ENCODE measurements at regions not wholly inside any gene's neighbourhood (a gene's known extent, or its start where the extent isn't known, plus 50 kb on each side); places are given as distances from the start of the nearest gene placed in this dataset.

DNA sequence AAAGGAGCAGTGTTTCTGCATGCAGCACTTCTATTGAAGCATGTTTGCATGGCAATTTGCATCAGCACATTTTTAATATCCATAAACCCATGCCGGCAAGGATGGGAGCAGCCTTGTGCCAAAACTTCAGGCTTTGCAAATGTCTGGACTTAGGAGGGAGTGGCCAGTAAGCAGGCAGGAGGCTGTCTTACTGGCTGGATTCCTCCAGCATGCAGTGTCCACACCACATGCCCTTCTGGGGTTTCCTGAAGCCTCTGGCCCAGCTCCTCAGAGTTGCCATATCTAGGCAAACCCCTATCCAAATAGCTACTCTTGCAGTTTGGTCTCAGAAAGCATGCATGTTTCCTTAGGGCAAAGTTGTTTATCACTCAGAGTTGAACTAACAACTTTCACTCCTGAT is 139.1 kb upstream of the MRPS22 start:
- ChIA-PET POLR2A (no interaction called here), CTCF (no interaction called here)
- no peak for DNase-seq (ENCODE audit: low read depth, low spot score)
- TF ChIP-seq, protein P1, sequence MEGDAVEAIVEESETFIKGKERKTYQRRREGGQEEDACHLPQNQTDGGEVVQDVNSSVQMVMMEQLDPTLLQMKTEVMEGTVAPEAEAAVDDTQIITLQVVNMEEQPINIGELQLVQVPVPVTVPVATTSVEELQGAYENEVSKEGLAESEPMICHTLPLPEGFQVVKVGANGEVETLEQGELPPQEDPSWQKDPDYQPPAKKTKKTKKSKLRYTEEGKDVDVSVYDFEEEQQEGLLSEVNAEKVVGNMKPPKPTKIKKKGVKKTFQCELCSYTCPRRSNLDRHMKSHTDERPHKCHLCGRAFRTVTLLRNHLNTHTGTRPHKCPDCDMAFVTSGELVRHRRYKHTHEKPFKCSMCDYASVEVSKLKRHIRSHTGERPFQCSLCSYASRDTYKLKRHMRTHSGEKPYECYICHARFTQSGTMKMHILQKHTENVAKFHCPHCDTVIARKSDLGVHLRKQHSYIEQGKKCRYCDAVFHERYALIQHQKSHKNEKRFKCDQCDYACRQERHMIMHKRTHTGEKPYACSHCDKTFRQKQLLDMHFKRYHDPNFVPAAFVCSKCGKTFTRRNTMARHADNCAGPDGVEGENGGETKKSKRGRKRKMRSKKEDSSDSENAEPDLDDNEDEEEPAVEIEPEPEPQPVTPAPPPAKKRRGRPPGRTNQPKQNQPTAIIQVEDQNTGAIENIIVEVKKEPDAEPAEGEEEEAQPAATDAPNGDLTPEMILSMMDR (IDR thresholded peaks at IDR 0.05; ENCODE audit: insufficient read depth, low read length, missing control alignments), result no peak
- no peak overlapping the region for H3K4me3 ChIP-seq (ENCODE audit: low read depth, low read length)

DNA sequence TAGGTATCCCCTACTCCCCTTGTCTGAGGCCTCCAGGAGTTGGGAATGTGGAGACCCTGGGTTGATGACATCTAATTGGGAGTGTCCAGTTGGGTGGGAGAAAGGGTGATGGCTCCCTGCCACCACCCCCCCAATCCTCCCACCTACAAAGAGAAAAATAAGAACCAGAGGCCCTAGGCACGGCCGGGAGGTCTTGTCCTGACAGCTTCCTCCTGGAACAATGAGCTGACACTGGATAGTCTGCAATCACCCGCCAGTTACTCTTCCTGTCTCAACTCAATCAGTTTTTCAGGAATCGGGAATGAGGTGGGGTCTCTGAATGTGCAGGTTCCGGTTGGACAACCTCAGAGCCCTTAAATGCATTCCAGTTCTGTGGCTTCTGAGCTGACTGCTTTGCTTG is 129.9 kb upstream of the MRPS22 start:
- ChIA-PET POLR2A (no interaction called here), CTCF (no interaction called here)
- no peak overlapping the region for H3K4me3 ChIP-seq (ENCODE audit: low read depth, low read length)
- no peak for DNase-seq (ENCODE audit: low read depth, low spot score)
- TF ChIP-seq, protein P1 (IDR thresholded peaks at IDR 0.05; ENCODE audit: insufficient read depth, low read length, missing control alignments), result no peak

DNA sequence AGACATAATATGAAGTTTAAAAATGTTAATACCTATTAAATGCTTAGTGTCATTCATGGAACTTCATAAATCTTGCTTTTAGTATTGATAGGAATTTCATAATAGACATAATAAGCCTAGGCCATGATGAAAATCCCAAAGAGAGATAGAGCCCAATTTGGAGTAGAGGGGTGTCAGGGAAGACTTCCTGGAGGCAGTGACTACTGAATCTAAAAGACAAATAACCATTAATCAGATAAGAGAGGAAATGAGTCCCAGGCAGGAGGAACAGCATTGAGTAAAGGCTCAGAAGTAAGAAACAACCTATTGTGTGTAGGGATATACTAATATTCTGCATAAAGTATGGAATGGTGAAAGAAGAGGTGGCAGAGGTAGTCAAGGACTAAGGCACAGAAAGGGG is 126.9 kb upstream of the MRPS22 start:
- POLR2A ChIA-PET, result no interaction called here
- H3K4me3 ChIP-seq (ENCODE audit: low read depth, low read length), result no peak overlapping the region
- no peak for DNase-seq (ENCODE audit: low read depth, low spot score)
- CTCF ChIA-PET, result interaction anchor here (1.1 kb wide), 1 partner anchor 106 kb away, joined by 3 read pairs; no protein-coding TSS in a partner anchor
- TF ChIP-seq, protein P1 (IDR thresholded peaks at IDR 0.05; ENCODE audit: insufficient read depth, low read length, missing control alignments), result no peak

DNA sequence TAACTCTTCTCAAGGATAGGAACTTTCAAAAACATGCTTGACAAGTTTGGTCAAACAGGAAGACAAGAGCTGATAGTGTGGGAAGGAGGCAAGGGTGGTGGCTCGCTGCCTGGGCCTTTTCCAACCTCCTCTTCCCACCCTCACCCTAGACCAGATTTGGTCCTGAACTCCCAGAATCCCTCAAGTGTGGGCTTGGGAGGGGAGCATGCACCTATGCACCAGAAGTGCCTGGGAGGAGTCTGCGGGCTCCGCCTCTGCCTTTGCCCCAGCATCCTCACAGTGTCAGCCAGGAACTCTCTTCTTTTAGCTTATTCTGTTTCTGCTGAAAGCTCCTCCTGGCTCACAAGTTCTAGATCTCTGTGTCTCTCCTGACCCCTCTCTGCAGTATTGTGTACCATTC is 126.2 kb upstream of the MRPS22 start:
- CTCF ChIA-PET, result interaction anchor here (1.1 kb wide), 1 partner anchor 106 kb away, joined by 3 read pairs; no protein-coding TSS in a partner anchor
- no peak overlapping the region for H3K4me3 ChIP-seq (ENCODE audit: low read depth, low read length)
- no peak for DNase-seq (ENCODE audit: low read depth, low spot score)
- TF ChIP-seq, protein P1 (IDR thresholded peaks at IDR 0.05; ENCODE audit: insufficient read depth, low read length, missing control alignments), result no peak
- POLR2A ChIA-PET, result no interaction called here

DNA sequence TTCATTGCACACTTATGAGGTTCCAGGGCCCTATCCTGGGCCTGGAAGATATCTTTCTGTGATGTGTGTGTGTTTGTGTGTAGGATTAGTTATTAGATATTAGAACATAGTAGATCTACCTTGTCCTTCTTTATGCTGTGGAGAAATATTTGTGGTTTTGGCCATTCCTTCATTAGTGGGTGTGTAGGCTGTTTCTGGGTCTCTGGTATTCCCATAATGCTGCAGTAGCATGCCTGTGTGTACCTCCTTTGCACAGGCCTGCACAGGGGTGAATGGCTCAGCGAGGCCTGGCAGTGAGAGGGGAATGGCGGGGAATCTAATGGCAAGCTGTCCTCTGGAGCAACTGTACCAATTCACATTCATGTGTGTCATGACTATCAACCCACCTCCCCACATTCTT is 125.8 kb upstream of the MRPS22 start:
- H3K4me3 ChIP-seq (ENCODE audit: low read depth, low read length), result no peak overlapping the region
- POLR2A ChIA-PET, result no interaction called here
- no peak for DNase-seq (ENCODE audit: low read depth, low spot score)
- TF ChIP-seq, protein P1 (IDR thresholded peaks at IDR 0.05; ENCODE audit: insufficient read depth, low read length, missing control alignments), result no peak
- CTCF ChIA-PET, result interaction anchor here (1.1 kb wide), 1 partner anchor 107 kb away, joined by 3 read pairs; no protein-coding TSS in a partner anchor

DNA sequence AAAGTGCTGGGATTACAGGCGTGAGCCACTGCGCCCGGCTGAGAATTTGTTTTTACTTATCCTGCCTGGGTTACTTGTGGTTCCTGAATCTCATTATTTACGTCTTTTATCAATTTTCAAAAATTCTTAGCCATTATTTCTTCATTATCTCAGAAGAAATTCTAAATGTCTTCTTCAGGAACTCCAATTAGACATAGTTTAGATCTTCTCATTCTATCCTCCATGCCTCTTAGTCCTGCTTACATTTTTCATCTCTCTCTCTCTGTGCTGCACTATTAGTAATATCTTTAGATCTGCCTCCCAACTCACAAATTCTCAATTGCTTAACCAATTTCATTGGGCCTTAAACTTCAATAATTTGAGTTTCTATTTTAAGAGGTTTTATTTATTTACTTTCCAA is 124.4 kb upstream of the MRPS22 start:
- no peak overlapping the region for H3K4me3 ChIP-seq (ENCODE audit: low read depth, low read length)
- no peak for DNase-seq (ENCODE audit: low read depth, low spot score)
- TF ChIP-seq, protein P1 (IDR thresholded peaks at IDR 0.05; ENCODE audit: insufficient read depth, low read length, missing control alignments), result no peak
- ChIA-PET CTCF (interaction anchor here (1.2 kb wide), 1 partner anchor 11 kb away, joined by 3 read pairs; no protein-coding TSS in a partner anchor), POLR2A (no interaction called here)
